OCI-M2 (cell line): ENCODE measurements at regions not wholly inside any gene's neighbourhood (a gene's known extent, or its start where the extent isn't known, plus 50 kb on each side); places are given as distances from the start of the nearest gene placed in this dataset.

Experiments
- DNase-seq: peaks from one replicate; lab custom pipeline; 2025; ENCODE audit not compliant: unreplicated experiment; lab: John Stamatoyannopoulos, UW

DNA sequence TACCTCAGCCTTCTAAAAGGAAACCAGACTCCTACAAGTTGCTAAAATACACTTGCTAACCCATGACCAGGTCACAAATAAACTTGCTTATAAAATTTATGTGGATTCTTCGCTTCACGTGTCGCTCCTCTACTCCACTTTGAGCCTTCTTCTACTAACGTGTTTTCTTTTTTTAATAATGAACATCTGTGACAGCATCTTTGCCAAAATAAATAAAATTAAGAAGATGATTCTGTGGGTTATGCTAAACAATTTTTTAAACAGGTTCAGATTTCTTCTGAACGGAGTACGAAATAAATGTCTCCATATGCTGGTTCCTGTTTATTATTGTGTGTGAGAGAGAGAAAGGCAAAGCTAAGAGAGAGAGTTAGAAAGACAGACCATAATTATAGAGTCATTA, 735.8 kb downstream of the LTN1 start:
- no peak for DNase-seq

DNA sequence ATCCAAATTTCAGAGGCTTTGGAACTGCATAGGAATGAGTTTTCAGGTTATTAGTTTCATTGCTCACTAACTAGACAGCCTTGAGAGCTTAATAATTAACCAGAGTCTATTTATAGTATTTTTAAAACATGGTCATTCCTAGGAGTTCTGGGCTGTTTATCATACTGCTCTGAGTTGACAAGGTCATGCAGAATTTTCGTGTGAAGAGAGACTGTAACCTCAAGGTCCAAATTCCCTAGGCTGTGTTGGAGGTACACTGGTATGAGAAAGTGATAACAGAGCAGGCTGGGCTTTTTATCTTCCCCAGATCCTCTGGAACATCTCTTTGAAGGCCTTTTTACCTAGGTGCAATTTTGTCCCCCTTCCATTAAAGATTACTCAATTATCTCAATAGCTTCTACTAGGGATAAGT, 736.3 kb downstream of the LTN1 start:
- DNase-seq: no peak

DNA sequence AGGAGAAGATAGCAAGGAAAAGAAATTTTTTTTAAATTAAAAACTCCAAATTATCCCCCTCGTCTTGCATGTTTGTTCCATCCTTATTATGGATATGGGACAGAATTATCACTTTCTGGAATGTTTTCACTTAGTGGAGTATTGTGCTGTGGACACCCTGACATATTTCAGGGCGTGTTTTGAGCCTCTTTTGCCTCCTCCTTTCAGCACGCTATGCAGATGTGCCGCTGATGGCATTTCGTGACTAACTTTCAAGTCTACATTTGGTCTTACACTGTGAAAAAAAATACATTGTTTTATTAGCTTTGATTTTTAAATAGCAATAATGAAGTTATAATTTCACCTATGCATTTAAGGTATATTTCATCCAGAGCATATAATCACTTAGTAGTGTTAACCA, 738.7 kb downstream of the LTN1 start:
- DNase-seq: no peak

DNA sequence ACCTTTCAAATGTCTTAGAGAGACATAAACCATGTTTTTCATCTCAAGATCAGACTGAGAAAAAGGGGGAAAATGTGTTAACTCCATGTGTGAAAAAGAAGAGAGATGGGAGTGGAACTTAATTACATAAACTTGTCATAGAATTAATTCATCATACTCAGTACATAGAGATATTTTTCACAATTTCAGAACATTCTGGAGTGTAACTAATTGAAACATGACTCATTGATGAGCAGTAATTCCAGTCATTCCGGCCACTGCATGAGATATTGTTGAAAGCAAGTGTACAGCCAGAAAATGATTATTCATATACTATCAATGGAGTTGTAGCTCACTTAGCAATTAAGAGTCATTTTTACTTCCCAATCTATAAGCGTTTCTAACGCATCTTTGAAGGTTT, 739.3 kb downstream of the LTN1 start:
- DNase-seq: no peak

DNA sequence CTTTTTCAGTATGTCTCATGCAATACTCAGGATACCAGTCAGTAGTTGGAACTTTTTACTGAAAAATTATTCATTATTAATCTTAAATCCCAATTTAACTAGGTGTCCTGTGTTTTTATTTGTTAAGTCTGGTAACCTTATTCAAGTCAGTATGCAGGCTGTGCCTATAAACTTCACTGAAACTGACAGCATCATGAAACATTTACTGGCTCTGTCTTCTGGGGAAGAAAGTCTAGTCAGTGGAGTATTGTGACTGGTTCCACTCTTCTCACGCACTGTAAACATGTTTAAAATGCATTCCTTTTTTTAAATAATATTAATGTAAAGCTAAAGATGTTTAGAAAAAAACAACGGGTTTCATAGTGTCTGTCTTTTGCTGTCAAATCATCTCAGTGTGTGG, 739.7 kb downstream of the LTN1 start:
- no peak for DNase-seq

DNA sequence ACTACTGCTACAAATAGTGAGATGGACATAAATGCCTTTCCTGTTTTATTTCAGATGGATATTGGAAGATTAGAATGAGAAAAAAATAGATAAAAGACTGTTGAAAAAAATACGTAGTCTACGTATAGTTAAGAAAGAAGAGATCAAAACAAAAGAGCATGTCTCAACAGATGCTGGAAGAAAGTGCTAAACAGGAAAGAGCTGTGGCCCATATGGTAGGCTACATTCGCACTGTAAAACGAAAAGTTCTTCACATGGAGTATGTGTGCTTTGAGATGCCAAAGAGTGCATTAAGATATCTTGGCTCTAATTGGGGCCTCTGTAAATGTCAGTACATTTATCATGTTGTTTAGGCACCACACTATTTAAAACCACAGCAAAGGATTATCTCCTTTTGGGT, 741.7 kb downstream of the LTN1 start:
- DNase-seq: no peak

DNA sequence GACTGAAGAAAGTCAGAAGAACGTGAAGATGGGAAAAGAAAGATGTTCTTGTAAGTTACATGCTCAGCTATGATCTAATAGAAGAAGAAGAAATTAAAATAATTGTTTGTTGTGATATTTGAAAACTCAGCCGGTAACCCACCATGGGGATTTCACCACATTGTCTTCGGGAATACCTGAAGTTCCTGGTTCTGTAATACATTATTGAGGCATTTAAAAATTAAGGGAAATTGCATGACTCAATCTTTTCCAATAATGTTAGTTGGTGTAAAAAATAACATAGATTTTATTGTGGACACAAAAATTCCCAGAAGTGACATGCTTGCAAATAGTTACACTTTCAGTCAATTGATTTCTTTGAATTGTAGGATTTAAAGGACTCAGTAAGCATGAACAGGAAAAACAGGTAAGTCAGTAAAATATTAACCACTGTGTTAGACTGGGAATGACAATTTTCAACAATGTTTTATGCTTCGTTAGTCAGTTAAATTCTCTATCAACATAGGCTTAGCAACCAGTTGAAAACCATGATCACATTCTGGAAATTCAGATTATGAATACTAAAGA, 745.1 kb downstream of the LTN1 start:
- DNase-seq: no peak

DNA sequence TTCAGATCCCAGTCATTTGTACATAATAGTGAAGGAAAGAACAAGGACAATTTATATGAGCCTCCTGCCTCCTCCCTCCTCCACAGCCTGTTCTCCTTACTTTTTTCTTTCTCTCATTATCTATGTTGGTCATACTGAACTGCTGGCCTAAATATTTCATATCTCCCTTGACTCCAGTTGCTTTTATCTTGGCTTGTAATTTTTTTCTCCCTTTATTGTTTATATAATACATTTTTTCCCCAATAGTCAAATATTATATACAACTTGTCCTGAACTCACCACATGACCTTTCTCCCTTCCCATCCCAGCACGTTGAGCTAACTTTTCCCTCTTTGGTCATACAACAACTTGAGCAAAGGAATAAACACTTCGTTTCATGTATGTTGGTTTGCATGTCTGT, 752.1 kb downstream of the LTN1 start:
- no peak for DNase-seq

DNA sequence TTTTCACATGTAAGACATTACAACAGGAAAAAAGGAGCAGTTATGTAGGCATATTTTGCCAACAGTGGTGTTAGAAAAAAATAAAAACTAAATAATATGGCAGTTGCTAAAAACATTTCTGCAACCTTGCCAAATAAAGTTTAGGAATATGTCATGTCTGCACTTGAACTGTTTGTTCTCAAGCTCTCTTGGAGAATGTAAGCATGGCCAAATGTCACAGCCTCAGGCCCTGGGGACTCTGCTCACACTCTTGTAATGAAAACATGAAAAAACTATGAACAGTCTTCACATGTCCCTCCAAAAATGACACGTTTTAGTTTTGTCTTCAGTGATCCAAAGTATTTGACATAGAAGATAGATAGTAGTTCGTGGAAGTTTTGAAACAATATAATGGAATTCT, 753.3 kb downstream of the LTN1 start:
- no peak for DNase-seq

DNA sequence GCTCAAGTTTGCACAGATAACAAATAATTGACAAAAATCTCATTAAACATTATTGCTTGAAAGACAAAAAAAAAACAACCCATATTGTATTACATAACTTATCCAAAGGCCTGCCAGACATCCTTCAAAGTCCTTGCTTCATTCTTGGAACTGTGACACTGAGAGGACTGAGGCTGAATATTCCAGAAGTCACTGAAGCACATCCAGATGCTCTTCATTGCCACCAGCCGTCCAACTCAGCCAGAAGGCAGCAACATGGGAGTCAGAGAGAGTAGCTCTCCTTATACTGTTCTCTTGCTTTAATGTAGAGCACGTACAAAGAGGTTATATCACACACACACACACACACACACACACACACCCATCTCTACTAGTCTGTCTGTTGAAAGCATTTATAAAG, 755.0 kb downstream of the LTN1 start:
- DNase-seq: no peak

DNA sequence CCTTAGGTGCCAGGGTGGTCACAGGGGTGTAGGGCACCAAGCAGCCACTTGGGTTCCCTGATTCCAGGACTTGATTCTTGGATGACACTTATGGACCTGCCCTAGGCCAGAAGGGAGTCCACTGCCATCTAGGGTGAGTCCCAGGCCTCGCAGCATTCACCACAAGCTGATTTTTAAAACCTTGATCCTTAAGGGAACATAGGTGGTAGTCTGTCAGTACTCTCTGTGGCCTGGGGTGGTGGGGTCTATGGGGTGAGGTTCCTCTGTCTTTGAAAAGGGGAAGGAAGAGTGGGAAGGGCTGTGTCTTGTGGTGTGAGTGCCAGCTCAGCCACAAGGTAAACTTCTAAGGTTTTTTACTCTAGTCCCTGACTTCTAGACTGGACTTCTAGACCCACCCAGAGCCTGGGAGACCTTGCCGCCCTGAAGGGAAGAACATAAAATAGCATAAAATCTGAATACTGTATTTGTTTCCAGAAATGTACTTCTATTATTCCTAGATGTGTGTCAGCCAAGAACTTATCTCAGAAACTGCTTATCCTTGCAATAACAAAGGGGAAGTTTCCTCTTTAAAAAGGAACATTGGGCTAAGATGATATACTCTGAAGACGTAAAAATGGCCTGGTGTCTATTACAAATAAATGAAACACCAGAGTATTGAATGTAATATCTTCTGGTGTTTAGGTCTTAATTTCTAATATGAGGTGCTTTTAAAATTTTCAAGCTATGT, 757.3 kb downstream of the LTN1 start:
- DNase-seq: no peak

DNA sequence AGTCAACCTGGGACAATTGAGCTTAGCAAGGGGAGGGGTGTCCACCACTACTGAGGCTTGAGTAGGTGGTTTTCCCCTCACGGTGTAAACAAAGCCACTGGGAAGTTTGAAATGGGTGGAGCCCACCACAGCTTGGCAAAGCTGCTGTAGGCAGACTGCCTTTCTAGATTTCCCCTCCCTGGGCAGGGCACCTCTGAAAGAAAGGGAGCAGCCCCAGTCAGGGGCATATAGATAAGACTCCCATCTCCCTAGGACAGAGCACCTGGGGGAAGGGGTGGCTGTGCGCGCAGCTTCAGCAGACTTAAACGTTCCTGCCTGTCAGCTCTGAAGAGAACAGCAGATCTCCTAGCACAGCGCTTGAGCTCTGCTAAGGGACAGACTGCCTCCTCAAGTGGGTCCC, 758.4 kb downstream of the LTN1 start:
- no peak for DNase-seq

DNA sequence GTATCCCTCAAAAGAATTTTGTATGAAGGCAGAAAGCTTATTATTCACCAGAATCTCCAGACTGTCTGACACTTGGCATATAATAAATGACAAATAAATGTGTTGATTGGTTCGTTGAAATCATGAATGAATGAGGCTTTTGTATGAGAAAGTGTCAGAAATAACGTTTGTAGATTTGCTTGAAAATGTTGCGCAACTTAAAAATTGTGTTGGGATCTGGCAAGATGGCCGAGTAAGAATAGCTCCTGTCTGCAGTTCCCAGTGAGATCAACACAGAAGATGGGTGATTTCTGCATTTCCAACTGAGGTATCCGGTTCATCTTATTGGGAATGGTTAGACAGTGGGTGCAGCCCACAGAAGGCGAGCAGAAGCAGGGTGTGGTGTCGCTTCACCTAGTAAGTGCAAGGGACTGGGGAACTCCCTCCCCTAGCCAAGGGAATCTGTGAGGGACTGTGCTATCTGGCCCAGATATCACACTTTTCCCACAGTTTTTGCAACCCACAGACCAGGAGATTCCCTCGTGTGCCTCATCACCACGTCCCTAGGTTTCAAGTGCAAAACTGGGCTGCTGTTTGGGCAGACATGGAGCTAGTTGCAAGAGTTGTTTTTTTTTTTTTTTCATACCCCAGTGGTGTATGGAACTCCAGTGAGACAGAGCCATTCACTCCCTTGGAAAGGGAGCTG, 759.0 kb downstream of the LTN1 start:
- no peak for DNase-seq

DNA sequence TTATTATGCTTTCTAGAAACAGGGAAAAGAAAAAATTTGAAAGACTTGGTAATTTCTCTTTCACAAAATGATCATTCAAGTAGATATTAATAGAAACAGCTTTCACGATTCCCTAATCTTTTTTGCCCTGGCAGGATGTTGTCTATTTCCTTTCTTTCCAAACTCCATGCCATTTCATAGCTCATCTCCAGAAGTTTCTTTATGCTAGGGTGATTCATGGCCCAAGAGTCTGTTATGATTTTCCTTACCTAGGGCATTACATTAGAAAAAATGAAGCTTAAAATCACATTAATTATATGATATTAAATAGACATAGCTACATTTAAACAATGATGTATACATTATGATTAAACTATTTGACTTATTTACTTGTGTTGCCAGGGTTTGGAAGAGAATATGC, 762.1 kb downstream of the LTN1 start:
- no peak for DNase-seq

DNA sequence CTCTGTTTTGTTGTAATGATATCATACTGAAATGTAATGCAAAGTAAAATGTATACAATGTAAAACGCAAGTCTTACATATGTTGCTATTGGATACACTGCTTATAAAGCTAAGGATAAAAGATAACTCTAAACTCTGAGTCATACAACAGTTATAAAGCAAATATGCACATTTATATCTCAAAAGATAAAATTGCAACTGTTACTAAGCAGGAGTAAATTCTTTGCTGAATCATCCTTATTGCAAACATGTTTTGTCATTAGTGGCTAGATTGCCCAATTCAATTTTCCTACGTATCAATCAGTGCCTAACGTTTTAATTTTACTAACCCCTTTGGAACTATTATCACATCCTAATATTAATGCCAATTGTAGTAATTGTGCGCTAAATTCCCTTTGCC, 762.9 kb downstream of the LTN1 start:
- no peak for DNase-seq

DNA sequence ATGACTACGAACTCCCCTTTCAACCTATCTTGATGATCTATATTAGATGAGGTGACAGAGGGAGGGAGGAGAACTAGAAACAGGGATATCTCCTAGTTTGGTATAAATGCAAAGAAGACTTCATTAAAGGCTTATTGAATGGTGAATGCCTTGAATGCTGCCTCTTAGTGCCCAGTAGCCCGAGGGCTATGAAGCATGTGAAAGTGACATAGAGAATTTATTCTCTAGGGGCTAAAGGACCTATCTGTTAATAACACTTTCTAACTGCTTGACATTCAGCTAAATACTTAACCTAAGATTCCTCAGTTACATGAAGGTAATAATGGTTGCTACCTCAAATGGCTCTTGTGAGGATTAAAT, 764.1 kb downstream of the LTN1 start:
- DNase-seq: no peak

DNA sequence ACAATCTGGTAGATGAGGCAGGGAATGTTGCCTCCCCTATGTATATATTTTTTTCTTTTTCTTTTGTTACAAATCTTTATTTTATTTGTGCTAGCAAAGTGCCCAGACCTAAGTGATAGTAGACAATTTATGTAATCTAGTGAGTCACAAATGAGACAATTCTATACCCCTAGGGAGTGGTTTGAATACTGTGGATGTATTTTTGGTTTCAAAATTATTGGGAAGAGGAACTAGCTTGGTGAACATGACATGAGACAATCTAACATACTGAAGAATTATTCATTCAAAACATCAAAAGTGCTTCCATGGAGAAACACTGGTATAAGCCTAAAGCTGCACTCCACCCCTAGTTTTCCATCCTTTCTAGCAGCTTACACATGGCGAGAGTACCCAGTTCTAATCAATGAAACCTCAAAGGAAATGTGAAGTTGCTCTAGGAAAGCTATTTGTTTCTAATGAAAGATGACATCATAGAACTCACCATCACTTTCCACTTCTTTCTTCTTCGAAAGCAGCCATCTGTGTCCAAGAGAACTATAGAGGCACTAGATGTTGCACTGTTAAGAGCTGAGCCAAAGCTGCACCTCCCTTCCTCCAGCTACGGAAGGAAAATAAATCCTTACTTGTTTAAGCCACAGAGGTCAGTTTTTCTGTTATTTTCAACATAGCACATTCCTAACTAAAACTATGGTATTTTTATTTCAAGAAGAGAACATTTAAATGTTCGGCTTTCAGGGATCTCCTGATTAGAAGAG, 764.6 kb downstream of the LTN1 start:
- no peak for DNase-seq

DNA sequence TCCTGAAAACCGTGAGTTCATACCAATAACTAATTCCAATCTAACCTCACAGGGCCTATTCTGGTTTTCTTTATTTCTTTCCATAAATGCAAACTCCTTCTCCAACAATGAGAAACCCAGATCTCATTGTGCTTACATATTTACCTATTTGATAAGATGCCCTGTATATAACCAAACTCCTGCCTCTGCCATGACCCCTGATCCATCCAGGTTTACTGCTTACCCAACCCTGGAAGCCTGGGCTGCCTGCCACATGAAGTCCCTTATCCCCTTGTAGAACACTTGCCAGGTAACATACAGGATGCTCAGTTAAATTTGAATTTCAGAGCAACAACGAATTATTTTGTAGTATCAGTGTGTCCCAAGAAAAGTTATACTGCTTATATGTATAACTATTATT, 766.1 kb downstream of the LTN1 start:
- DNase-seq: no peak

DNA sequence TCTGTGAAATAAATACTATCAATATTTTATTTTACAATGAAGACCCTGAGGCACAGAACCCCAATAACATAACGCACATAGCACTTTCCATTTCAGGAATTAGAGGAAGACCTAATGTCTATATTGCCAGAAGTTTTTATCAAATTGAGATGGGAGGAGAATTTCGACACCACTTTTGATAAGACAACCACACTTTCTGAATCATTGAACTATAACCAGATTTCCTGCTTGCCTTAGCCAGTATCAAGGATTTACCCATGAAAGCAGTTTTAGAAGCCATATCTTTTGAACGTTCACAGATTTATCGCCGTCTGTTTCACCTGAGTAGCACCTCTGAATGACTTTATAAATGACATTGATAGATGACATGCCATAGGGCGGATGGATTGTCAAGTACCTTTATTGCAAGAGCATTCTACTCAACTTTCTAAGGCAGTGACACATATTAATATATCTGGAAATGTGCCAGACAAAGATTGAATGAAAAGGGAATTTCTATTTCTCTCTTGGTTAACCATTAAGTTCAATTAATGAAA, 768.4 kb downstream of the LTN1 start:
- DNase-seq: no peak

DNA sequence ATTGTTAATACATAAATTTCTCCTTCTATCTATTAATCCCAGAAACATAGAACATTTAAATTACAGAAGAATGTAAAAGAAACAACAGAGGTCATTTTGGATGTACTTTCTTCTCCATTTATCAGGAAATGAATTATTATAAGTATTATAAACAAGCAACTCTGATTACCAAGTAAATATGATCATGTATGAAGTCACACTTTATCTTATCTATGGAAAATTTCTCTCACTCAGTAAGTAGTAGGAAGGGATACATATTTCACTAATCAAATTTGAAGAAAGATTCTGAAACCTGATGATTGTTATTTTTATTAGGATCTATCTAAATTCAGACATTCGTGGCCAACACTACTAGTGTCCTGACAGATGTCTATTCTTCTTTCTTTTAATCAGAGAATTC, 770.7 kb downstream of the LTN1 start:
- DNase-seq: no peak

DNA sequence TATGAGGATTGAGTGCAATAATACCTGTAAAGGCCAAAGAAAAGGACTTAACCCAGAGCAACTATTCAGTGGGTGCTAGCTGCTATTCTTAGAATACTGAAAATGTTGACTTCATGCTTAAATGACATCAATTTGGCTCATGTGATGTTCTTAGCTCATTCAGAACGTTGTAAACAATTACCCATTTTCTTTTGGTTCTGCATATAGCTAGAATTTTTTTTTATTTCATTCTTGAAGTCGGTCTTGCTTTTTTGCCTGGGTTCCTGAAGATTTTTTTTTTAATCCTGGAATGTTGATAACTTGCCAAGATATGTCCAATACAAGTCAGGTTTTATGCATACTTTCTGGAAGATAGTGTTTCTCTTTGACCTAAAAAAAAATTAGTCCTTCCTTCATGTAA, 772.0 kb downstream of the LTN1 start:
- no peak for DNase-seq
